ENCODE measurements at regions not wholly inside any gene's neighbourhood (a gene's known extent, or its start where the extent isn't known, plus 50 kb on each side); places are given as distances from the start of the nearest gene placed in this dataset.

DNA sequence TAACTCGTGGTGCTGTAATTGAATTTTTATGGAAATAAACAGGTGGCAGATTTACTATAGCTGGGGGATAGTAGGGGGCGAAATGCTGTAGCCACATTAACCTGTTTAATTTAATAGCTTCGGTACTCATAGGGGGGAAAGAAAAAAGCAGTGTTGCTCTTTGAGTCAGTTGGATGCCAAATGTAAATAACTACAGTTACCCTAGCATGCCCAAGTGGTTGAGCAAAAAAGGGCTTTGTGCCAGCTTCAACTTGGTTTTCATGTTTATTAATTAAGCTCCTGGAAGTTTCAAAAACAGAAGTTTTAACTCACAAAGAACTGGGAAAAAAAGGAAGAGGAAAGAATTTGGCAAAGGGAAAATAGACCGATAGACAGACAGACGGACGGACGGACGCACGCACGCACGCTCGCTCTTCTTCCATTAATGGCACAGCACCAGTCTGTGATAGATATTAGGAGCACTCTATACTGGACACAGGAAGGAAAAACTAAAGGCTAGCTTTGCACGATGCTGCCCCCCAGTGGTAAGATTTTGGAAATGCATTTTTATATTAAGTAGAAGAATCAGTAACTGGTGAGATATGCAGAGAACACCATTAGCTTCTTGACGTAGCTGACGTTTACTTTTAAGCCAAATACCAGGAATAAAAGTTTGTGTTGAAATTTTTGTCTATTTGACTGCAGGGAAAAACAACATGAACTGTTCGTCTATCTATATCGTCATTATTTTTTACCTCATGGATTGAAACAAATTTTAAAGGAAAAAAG is 151.8 kb downstream of the SLC7A11 start:
- BruUV-seq (replicated peaks) = no TSS peak

More for the DNA sequence above, 151.8 kb downstream of the SLC7A11 start:
- Histone ChIP-seq H4K91ac (ENCODE audit: insufficient read depth, low read depth, low read length) (peak overlapping the region; percentile 10; the same call in 1 of the 2 replicates), H4K5ac (ENCODE audit: low read depth, low read length) (peak overlapping the region; percentile 0; the same call in 1 of the 2 replicates), H4K8ac (ENCODE audit: low read depth in 2 of 2, low read length in 2 of 2) (peak overlapping the region; percentile 29 to 57; a peak in 3 of 4 replicates), H3K4me2 (ENCODE audit: low read depth, low read length) (peak overlapping the region; percentile 73), H3K9me3 (ENCODE audit: control insufficient read depth, insufficient read depth, low read length) (no peaks in the 10 kb centered on the region), H2BK120ac (ENCODE audit: low read depth, low read length) (peak overlapping the region; percentile 79), H4K20me1 (ENCODE audit: insufficient read depth, low read length) (no peaks in the 10 kb centered on the region), H3K14ac (replicated peaks; ENCODE audit: low read depth, low read length) (0 out of 2 replicates have a peak overlapping the region, but pooled peaks have one; percentile 18), H2BK15ac (ENCODE audit: low read depth, low read length) (peak overlapping the region; percentile 52; the same call in 2 of the 3 replicates), H3K9me1 (ENCODE audit: insufficient read depth, low read length) (no peaks in the 10 kb centered on the region), H2BK20ac (ENCODE audit: low read depth, low read length) (peak overlapping the region; percentile 84), H3K18ac (ENCODE audit: low read depth, low read length) (peak overlapping the region; percentile 37; the same call in 1 of the 2 replicates), H2AK9ac (replicated peaks; ENCODE audit: low read depth, low read length, poor library complexity) (no peak overlapping the region), H2BK5ac (ENCODE audit: low read depth, low read length, poor library complexity, severe bottlenecking) (peak overlapping the region; percentile 40), H3K56ac (ENCODE audit: extremely low read depth, insufficient read depth, low read length) (peak overlapping the region; percentile 40; the same call in 1 of the 2 replicates), H3K9ac (ENCODE audit: low read depth, low read length) (peak overlapping the region; percentile 51), H3K27me3 (ENCODE audit: control insufficient read depth, insufficient read depth, low read length) (no peaks in the 10 kb centered on the region), H3K27ac (ENCODE audit: insufficient read depth, low read length) (peak overlapping the region; percentile 57), H2AK5ac (ENCODE audit: low read depth, low read length) (peak overlapping the region; percentile 59; the same call in 1 of the 2 replicates), H3K4me1 (ENCODE audit: control insufficient read depth, insufficient read depth, low read length) (0 out of 2 replicates have a peak, but pooled peaks cover 2% of the 10 kb centered on the region), H3K36me3 (ENCODE audit: control insufficient read depth, insufficient read depth, low read length) (no peaks in the 10 kb centered on the region), H3K23ac (ENCODE audit: low read depth, low read length) (no peak overlapping the region), H2AFZ (replicated peaks; ENCODE audit: low read length, poor library complexity) (peak overlapping the region; percentile 53), H3K4ac (ENCODE audit: low read depth, low read length) (peak overlapping the region; percentile 77), H3K79me1 (ENCODE audit: low read depth in 1 of 2, low read length in 2 of 2) (no peaks in the 10 kb centered on the region), H3K4me3 (ENCODE audit: insufficient read depth, low read depth, low read length) (peak overlapping the region; percentile 34)
- ATAC-seq (ENCODE audit: low read depth) (peak; percentile 96), DNase-seq (peak; percentile 83)
- CTCF ChIA-PET = interaction anchor here (0.6 to 2.0 kb wide), 16 partner anchors 9 to 966 kb away, joined by 3 to 27 read pairs (median 4); partner anchors contain the start of gene PCDH18
- in situ Hi-C loops (cut with MboI; ENCODE audit: low sequenced_read_pairs) (no loop called here), intact Hi-C loops (cut with micrococcal nuclease) (loop anchor here (1.0 to 10.0 kb wide), 7 partner anchors 55 to 966 kb away; partner anchors contain the start of gene PCDH18), dilution Hi-C loops (cut with HindIII; ENCODE audit: low sequenced_read_pairs, unreplicated experiment) (no loop called here)
- POLR2A ChIA-PET (ENCODE audit: unreplicated experiment) = interaction anchor here (0.5 to 1.1 kb wide), 3 partner anchors 31 to 402 kb away, joined by 3 to 15 read pairs (median 4); no protein-coding TSS in a partner anchor
- peak; percentile 87 for TF ChIP-seq CTCF (conservative IDR thresholded peaks at IDR 0.05; ENCODE audit: low read depth, low read length)
- TF ChIP-seq CHD1 (IDR thresholded peaks at IDR 0.05; ENCODE audit: low read depth, low read length) = no peak
- peak; percentile 93 for TF ChIP-seq RAD21 (IDR thresholded peaks at IDR 0.05; ENCODE audit: low read length)
- TF ChIP-seq SMC3 (IDR thresholded peaks at IDR 0.05; ENCODE audit: low read depth, low read length) = peak; percentile 91
- 20% methylated on average over 1 of the region's 17 CpGs; no CpG with 5 or more reads in 1 of the 2 experiments for WGBS, 2 experiments (ENCODE audit: extremely low coverage in 2 of 2, insufficient read length in 1 of 2)

All from IMR-90 (cell line).